NCI-H1694 (cell line): ENCODE measurements at regions not wholly inside any gene's neighbourhood (a gene's known extent, or its start where the extent isn't known, plus 50 kb on each side); places are given as distances from the start of the nearest gene placed in this dataset.

ENCODE experiments used
- DNase-seq: peaks from one replicate; lab custom pipeline; 2025; lab: John Stamatoyannopoulos, UW

- DNase-seq, result no peak
These were observed 350.3 kb upstream of the LYPLAL1 start for GRCh38 chr1:218823291-218823900.

DNA sequence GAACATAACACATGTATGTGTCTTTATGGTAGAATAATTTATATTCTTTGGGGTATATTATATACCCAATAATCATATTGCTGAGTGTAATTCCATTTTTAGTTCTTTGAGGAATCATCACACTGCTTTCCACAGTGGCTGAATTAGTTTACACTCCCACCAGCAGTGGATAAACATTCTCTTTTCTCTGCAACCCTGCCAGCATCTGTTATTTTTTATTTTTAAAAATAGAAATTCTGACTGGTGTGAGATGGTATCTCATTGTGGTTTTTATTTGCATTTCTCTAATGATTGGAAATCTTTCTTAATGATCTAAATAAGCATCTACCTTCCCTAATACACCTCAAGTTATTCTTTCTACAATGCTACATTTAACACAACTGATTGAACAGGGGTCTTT, 346.2 kb upstream of the LYPLAL1 start:
- no peak for DNase-seq

GRCh38 chr1:218828125-218828650, 345.5 kb upstream of the LYPLAL1 start:
- no peak for DNase-seq

- no peak for DNase-seq
These were observed 344.6 kb upstream of the LYPLAL1 start for GRCh38 chr1:218829097-218829496.

DNA sequence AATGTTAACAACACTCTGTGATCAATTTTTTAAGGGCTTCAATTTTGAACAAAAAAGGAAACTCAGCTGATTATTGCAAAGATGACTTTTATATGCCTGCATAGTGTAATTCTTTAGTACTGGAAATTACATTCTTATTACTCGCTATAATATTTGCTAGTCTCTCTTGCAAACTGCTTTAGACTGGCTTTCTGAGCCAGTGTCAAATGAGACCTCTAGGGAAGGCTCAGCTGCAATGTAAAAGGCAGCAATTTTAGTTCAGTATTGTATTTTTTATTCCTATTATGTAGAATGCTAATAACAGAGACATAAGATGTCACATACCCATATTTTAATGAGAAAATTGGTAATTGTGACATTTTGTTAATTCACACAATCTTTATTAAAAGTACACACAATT, 338.1 kb upstream of the LYPLAL1 start:
- no peak for DNase-seq

DNA sequence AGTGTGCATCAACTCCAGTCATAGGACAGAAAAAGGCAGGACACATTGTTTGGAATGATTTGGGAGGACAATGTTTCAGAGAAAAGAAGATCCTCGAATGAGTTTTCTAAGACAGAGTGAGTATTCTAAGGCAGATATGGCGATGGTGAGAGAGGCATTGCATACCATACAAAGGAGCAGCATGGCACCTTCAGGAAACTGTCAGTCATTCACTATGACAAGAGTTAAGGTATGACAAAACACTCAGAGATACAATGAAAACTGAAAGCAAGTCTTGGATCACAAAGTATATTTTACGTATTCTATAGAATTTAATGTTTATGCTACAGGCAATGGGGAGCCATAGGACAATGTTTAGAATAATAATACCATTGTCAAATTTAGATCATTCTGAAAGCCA, 337.4 kb upstream of the LYPLAL1 start:
- DNase-seq, result no peak

- DNase-seq, result no peak
These were observed 336.6 kb upstream of the LYPLAL1 start for GRCh38 chr1:218837051-218837450.

DNA sequence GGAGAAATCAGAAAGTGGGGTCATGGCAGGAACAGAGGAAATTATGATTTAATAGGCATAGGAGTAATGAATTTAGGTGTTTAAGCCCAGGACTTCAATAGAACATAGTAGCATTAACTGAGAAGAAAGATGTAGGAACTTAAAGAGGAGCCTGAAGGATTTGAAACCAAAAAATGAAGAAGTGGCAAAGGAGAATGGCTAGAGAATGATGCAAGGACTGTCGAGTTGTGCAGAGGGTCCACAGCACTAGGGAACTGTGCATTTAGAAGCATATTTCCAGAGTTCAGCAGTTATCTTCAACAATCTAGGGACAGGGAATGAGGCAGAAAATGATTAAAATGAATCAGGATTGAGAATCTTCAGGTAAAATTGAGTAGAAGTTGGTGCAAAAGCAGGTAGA, 328.1 kb upstream of the LYPLAL1 start:
- DNase-seq, result no peak

GRCh38 chr1:218846181-218846580, 327.5 kb upstream of the LYPLAL1 start:
- DNase-seq, result no peak

DNA sequence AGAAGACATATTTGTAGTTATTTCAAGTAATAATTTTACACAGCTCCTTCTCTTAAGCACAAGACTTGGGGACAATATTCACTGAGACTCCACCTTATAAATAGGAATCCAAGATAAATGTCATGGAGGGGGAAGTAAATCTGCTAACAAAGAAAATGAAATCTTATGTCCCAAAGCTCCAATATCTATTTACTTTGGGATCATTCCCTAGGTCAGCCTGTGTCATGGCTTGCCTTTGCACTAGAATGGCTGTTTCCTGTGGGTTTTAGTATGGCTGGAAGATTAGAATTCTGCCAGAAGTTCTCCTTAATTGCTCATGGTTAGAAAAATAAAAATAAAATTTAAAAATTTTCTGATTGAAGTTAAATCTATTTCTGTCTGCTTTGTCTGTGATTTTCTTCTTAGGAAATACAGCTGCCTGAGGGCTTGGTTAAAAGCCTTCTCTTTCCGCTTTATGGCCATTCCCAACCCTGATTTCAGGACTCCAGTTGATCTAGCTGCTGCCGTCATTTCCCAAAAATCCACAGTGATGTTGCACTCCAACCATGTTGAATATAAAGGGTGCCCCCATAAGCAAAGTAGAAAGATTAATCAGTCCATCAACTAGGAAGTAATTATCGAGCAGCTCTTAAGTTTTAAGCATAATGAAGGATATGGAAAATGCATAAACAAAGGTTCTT, 326.4 kb upstream of the LYPLAL1 start:
- no peak for DNase-seq

DNA sequence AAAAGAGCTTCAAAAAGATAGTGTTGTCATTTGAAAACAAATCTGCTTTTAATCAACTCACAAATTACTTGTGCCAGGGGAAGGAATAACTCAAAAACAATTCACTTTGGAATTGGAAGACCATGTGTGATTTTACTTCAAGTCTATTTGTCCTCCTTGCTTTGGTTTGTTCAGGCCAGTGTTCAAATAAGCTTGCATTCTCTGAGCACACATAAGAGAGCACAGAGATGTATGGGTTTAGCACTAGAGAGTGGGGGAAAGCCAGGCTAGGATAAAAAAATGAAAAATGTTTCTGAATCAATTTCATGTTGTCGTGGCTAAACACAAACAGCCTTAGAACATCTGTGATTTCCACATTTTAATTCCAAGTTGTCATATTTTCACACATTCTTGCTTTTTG, 325.7 kb upstream of the LYPLAL1 start:
- no peak for DNase-seq

GRCh38 chr1:218850367-218850766, 323.3 kb upstream of the LYPLAL1 start:
- DNase-seq, result no peak

- no peak for DNase-seq
These were observed 322.1 kb upstream of the LYPLAL1 start for GRCh38 chr1:218851586-218851985.

DNA sequence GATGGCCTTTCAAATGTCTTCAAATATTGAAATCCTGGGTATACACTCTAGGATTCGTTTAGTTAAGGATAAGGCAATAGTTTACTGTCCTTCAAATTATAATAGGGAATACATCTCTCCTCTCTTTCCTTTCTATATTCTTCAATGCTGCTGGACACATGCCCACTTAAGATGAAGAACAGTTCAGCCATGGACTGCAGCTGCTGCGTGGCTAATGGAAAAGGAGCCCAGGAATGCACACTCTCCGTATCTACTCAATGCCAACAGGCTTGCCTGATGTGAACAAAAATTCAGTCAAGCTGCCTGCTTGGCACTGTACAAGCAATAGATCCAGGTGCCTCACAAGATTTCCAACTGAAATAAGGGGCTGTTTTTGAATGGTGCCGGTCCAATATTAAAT, 321.2 kb upstream of the LYPLAL1 start:
- DNase-seq, result no peak

- no peak for DNase-seq
These were observed 309.7 kb upstream of the LYPLAL1 start for GRCh38 chr1:218863987-218864386.

- DNase-seq, result no peak
These were observed 308.1 kb upstream of the LYPLAL1 start for GRCh38 chr1:218865591-218865990.

GRCh38 chr1:218866507-218866906, 307.2 kb upstream of the LYPLAL1 start:
- DNase-seq, result no peak

- DNase-seq, result no peak
These were observed 306.6 kb upstream of the LYPLAL1 start for GRCh38 chr1:218867066-218867465.

DNA sequence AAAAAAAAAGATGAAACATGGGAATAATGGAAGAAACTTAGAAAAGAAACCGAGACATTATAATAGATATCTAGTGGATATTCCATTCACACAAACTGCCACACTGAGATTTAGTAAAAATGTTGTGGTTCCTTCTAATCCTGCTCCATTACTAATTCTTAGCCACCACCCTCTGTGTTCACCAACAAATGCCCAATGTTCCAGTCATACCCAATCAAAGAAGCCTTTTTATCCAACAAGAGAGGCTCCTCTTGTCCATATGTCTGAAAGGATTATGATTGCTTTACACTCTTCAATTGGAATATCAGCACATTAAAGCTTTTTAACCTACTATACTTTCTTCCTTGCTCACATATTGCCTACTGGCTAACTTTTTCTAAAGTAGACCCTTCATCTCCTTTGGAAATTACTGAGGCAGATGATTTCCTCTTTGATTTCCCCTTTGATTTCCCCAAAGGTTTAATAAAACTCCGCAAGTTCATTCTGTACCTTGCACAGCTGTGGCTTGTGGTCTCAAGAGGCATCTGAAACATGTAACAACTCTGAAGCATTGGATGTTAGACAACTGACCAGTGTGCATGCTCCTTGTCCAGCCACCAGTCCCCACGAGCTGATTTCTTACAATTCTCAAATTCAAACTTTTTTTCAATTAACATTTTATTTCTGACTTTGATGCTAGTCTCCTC, 305.6 kb upstream of the LYPLAL1 start:
- DNase-seq, result no peak

DNA sequence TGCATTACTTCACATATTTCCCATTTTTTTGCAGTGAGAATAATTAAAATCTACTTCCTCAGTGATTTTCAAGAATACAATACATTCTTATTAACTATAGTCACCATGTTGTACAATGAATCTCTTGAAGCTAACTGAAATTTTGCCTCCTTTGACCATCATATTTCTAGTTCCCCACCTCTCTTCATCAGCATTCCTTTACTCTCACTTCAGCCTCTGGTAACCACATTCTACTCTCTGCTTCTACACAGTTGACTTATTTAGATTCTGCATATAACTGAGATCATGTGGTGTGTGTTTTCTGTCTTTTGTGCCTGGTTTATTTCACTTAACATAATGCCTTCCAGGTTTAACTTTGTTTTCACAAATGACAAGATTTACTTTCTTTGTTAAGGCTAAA, 304.4 kb upstream of the LYPLAL1 start:
- no peak for DNase-seq

DNA sequence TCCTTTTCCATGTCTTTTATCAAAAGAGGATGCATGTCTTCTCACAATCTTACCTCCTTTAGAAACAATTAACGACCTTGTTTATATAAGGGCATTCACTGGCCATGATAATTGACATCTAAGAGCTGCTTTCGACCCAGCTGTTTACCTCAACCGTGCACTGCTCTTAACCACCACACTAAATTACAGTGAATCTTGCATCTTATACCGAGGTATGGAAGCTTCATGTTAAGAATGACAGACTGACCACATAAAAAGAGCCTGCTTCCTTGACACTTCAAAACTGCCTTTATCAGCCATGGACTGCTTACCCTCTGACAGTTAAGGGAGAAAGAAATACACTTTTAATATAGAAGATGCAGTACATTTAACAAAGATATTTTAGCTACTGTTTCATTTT, 301.7 kb upstream of the LYPLAL1 start:
- DNase-seq, result no peak

DNA sequence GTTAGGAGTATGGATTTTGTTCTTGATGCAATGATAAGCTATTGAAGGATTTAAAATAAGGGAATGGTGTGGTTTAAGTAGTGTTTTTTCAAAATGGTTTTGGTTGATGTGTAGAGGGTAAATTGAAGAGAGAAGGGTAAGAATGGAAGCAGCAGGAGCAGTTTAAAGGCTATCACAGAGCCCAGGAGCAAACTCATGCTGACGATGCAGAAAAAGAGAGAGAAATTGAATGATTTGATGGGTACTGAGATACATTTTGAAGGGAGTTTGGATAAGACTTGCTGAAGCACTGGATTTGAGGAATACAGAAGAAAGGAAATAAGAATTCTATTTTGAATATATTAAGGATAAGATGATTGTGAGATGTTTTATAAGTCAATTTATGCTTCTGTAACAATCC, 300.8 kb upstream of the LYPLAL1 start:
- no peak for DNase-seq

DNA sequence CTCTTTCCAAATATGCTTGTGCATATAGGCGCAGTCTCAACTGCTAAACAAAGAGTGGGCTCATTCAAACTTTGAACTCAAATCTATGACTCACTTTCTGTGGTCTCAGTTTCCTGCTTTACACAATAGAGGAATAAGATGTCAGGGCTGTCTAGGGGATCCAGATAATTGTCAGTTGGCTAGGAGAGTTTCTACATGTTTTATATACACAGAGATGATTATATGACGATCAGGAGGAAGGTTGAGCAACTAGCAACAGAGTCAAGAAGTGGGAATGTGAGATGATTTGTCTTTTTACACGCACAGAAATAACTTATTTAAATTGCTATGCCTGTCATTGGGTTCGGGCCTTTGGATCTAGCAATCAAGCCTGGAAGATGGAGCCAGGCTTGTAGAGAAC, 299.4 kb upstream of the LYPLAL1 start:
- DNase-seq, result no peak
